ENCODE measurements at regions not wholly inside any gene's neighbourhood (a gene's known extent, or its start where the extent isn't known, plus 50 kb on each side); places are given as distances from the start of the nearest gene placed in this dataset.

GRCh38 chr4:43987331-43987944, 461.2 kb downstream of the KCTD8 start:
- no peak for DNase-seq (ENCODE audit: low read depth)

- no peak for DNase-seq (ENCODE audit: low read depth)
Observed at GRCh38 chr4:43990551-43990950, 458.1 kb downstream of the KCTD8 start.

- DNase-seq (ENCODE audit: low read depth), result no peak
Observed at GRCh38 chr4:43990963-43991362, 457.6 kb downstream of the KCTD8 start.

GRCh38 chr4:43992552-43992951, 456.1 kb downstream of the KCTD8 start:
- no peak for DNase-seq (ENCODE audit: low read depth)

- DNase-seq (ENCODE audit: low read depth), result no peak
Observed at GRCh38 chr4:43993196-43993902, 455.3 kb downstream of the KCTD8 start.

GRCh38 chr4:43999669-44000068, 448.9 kb downstream of the KCTD8 start:
- DNase-seq (ENCODE audit: low read depth), result no peak

- DNase-seq (ENCODE audit: low read depth), result no peak
Observed at GRCh38 chr4:44002368-44002767, 446.2 kb downstream of the KCTD8 start.

- DNase-seq (ENCODE audit: low read depth), result no peak
Observed at GRCh38 chr4:44016570-44017421, 431.8 kb downstream of the KCTD8 start.

- DNase-seq (ENCODE audit: low read depth), result no peak
Observed at GRCh38 chr4:44017422-44017739, 431.2 kb downstream of the KCTD8 start.

GRCh38 chr4:44019721-44020120, 428.9 kb downstream of the KCTD8 start:
- no peak for DNase-seq (ENCODE audit: low read depth)

GRCh38 chr4:44025376-44026020, 423.1 kb downstream of the KCTD8 start:
- no peak for DNase-seq (ENCODE audit: low read depth)

- no peak for DNase-seq (ENCODE audit: low read depth)
Observed at GRCh38 chr4:44038811-44039210, 409.8 kb downstream of the KCTD8 start.

- no peak for DNase-seq (ENCODE audit: low read depth)
Observed at GRCh38 chr4:44046491-44046890, 402.1 kb downstream of the KCTD8 start.

- no peak for DNase-seq (ENCODE audit: low read depth)
Observed at GRCh38 chr4:44056721-44057151, 391.9 kb downstream of the KCTD8 start.

- no peak for DNase-seq (ENCODE audit: low read depth)
Observed at GRCh38 chr4:44070843-44071242, 377.8 kb downstream of the KCTD8 start.

- no peak for DNase-seq (ENCODE audit: low read depth)
Observed at GRCh38 chr4:44071959-44072955, 376.4 kb downstream of the KCTD8 start.

GRCh38 chr4:44086753-44087152, 361.9 kb downstream of the KCTD8 start:
- DNase-seq (ENCODE audit: low read depth), result no peak

- DNase-seq (ENCODE audit: low read depth), result no peak
Observed at GRCh38 chr4:44093390-44093789, 355.2 kb downstream of the KCTD8 start.

- no peak for DNase-seq (ENCODE audit: low read depth)
Observed at GRCh38 chr4:44098973-44099372, 349.6 kb downstream of the KCTD8 start.

- no peak for DNase-seq (ENCODE audit: low read depth)
Observed at GRCh38 chr4:44100456-44100855, 348.2 kb downstream of the KCTD8 start.

GRCh38 chr4:44118971-44119680, 329.5 kb downstream of the KCTD8 start:
- DNase-seq (ENCODE audit: low read depth), result no peak

Data from GM04503 (cell line).